ENCODE measurements at regions not wholly inside any gene's neighbourhood (a gene's known extent, or its start where the extent isn't known, plus 50 kb on each side); places are given as distances from the start of the nearest gene placed in this dataset.

DNA sequence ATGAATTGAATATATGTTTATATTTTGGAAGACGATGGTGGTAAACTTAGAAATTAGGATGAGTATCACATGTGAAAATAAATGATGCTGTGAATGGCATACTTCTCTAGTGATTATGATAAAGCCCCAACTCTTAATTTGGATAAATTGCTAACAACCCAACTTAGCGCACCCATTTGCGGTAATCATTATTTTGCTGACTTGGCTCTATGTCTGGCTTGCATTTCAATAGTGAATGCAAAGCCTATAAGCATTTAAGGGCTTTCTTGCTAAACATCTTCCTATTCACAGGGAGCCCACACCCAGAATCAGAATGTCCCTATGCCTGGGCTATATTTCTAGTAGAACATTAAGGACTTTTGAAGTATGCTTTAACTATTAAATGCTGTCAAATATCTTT lies 910.7 kb upstream of the FANCL start:
- H3K9me3 Mint-ChIP-seq: no peaks in the 10 kb centered on the region
- Histone ChIP-seq H3K4me3 (ENCODE audit: low read length) (no peak overlapping the region), H3K9ac (ENCODE audit: extremely low read depth, low read length, poor library complexity, severe bottlenecking) (no peak overlapping the region), H3K27me3 (ENCODE audit: control insufficient read depth, insufficient read depth, low read length, poor library complexity, severe bottlenecking) (no peaks in the 10 kb centered on the region), H3K9me3 (ENCODE audit: control insufficient read depth, low read length) (no peaks in the 10 kb centered on the region), H3K27ac (ENCODE audit: low read depth, low read length) (no peak overlapping the region), H3K4me1 (ENCODE audit: control insufficient read depth, insufficient read depth, low read length) (no peaks in the 10 kb centered on the region), H3K36me3 (ENCODE audit: control insufficient read depth, insufficient read depth, low read length) (no peaks in the 10 kb centered on the region)
- no peaks in the 10 kb centered on the region for H3K36me3 Mint-ChIP-seq (ENCODE audit: low read depth)
- H3K27me3 Mint-ChIP-seq (ENCODE audit: insufficient read depth): no peaks in the 10 kb centered on the region
- WGBS, 2 experiments (ENCODE audit: insufficient coverage in 1 of 2, insufficient read length in 1 of 2): 95 to 100% methylated on average over 1 to 3 of the region's 3 CpGs
- TF ChIP-seq, protein P1, sequence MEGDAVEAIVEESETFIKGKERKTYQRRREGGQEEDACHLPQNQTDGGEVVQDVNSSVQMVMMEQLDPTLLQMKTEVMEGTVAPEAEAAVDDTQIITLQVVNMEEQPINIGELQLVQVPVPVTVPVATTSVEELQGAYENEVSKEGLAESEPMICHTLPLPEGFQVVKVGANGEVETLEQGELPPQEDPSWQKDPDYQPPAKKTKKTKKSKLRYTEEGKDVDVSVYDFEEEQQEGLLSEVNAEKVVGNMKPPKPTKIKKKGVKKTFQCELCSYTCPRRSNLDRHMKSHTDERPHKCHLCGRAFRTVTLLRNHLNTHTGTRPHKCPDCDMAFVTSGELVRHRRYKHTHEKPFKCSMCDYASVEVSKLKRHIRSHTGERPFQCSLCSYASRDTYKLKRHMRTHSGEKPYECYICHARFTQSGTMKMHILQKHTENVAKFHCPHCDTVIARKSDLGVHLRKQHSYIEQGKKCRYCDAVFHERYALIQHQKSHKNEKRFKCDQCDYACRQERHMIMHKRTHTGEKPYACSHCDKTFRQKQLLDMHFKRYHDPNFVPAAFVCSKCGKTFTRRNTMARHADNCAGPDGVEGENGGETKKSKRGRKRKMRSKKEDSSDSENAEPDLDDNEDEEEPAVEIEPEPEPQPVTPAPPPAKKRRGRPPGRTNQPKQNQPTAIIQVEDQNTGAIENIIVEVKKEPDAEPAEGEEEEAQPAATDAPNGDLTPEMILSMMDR (conservative IDR thresholded peaks at IDR 0.05): no peak
- DNase-seq: no peak
- H3K4me1 Mint-ChIP-seq: peaks cover 4% of the 10 kb centered on the region
- H3K4me3 Mint-ChIP-seq: no peak overlapping the region
- H3K27ac Mint-ChIP-seq: no peak overlapping the region

DNA sequence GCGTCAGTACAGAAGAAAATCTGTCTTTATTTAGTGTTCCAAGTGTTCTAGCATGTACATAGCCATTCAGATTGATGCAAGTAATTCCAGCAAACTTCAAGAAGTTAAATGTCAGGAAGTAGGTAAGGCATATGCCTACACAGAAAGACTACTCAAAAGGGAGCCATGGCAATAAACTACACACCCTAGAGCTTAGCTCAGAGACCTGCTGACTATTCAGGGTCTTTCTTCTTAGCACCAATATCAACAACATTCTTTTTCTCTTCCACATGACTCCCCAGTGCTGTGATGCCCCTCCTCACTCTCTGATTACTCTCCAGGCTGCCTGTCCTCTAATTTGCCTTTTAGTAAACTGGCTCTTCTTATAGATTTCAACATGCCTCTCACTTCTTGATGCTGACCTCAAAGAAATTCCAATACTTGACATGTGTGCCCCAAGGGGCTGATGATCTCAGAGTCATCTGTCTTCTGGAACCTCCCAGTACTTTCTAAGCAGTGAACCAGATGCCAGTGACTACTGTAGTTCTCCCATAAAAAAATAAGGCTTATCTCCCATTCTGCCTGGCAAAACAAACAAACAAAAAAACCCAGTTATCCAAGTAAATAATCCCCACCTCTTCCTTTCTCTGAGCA lies 909.2 kb upstream of the FANCL start:
- 83 to 92% methylated on average over 1 of the region's 1 CpG for WGBS, 2 experiments (ENCODE audit: insufficient coverage in 1 of 2, insufficient read length in 1 of 2)
- no peak overlapping the region for H3K4me3 Mint-ChIP-seq
- H3K4me1 ChIP-seq (ENCODE audit: control insufficient read depth, insufficient read depth, low read length): no peaks in the 10 kb centered on the region
- DNase-seq: no peak
- TF ChIP-seq, protein P1 (conservative IDR thresholded peaks at IDR 0.05): no peak
- no peaks in the 10 kb centered on the region for H3K9me3 Mint-ChIP-seq
- no peak overlapping the region for H3K27ac ChIP-seq (ENCODE audit: low read depth, low read length)
- no peaks in the 10 kb centered on the region for H3K36me3 ChIP-seq (ENCODE audit: control insufficient read depth, insufficient read depth, low read length)
- H3K9me3 ChIP-seq (ENCODE audit: control insufficient read depth, low read length): no peaks in the 10 kb centered on the region
- no peak overlapping the region for H3K9ac ChIP-seq (ENCODE audit: extremely low read depth, low read length, poor library complexity, severe bottlenecking)
- H3K27ac Mint-ChIP-seq: no peak overlapping the region
- H3K4me3 ChIP-seq (ENCODE audit: low read length): no peak overlapping the region
- no peaks in the 10 kb centered on the region for H3K36me3 Mint-ChIP-seq (ENCODE audit: low read depth)
- H3K27me3 ChIP-seq (ENCODE audit: control insufficient read depth, insufficient read depth, low read length, poor library complexity, severe bottlenecking): no peaks in the 10 kb centered on the region
- peaks cover 4% of the 10 kb centered on the region for H3K4me1 Mint-ChIP-seq
- no peaks in the 10 kb centered on the region for H3K27me3 Mint-ChIP-seq (ENCODE audit: insufficient read depth)

GRCh38 chr2:59149271-59149670 lies 908.1 kb upstream of the FANCL start:
- no peak overlapping the region for H3K4me3 ChIP-seq (ENCODE audit: low read length)
- no peaks in the 10 kb centered on the region for H3K27me3 ChIP-seq (ENCODE audit: control insufficient read depth, insufficient read depth, low read length, poor library complexity, severe bottlenecking)
- Mint-ChIP-seq H3K27me3 (ENCODE audit: insufficient read depth) (no peaks in the 10 kb centered on the region), H3K4me1 (peaks cover 4% of the 10 kb centered on the region), H3K27ac (no peak overlapping the region), H3K4me3 (no peak overlapping the region), H3K9me3 (no peaks in the 10 kb centered on the region), H3K36me3 (ENCODE audit: low read depth) (no peaks in the 10 kb centered on the region)
- TF ChIP-seq, protein P1 (conservative IDR thresholded peaks at IDR 0.05): no peak
- no peak overlapping the region for H3K27ac ChIP-seq (ENCODE audit: low read depth, low read length)
- no peak for DNase-seq
- no peaks in the 10 kb centered on the region for H3K36me3 ChIP-seq (ENCODE audit: control insufficient read depth, insufficient read depth, low read length)
- H3K9me3 ChIP-seq (ENCODE audit: control insufficient read depth, low read length): no peaks in the 10 kb centered on the region
- H3K4me1 ChIP-seq (ENCODE audit: control insufficient read depth, insufficient read depth, low read length): no peaks in the 10 kb centered on the region
- no peak overlapping the region for H3K9ac ChIP-seq (ENCODE audit: extremely low read depth, low read length, poor library complexity, severe bottlenecking)

All from endodermal cell (in vitro differentiated cells).